OCI-LY7 (cell line): ENCODE measurements at regions not wholly inside any gene's neighbourhood (a gene's known extent, or its start where the extent isn't known, plus 50 kb on each side); places are given as distances from the start of the nearest gene placed in this dataset.

Source experiments
- CTCF ChIP-seq: fragments of 200-600 bp; sonication (generic); conservative IDR thresholded peaks from 2 replicates; pipeline ENCODE4 v1.5.1; 2014; ENCODE audit warnings: mild to moderate bottlenecking, antibody characterized with exemption, low read length, moderate library complexity, mixed read lengths
- EZH2phosphoT487 ChIP-seq: fragments of 200-600 bp; sonication (generic); IDR thresholded peaks from 2 replicates; pipeline ENCODE4 v1.6.1; 2018; ENCODE audit warnings: low read depth, borderline replicate concordance, mild to moderate bottlenecking, mixed run types, antibody characterized with exemption, low read length, moderate library complexity, mixed read lengths

GRCh38 chr2:7703543-7704144, 786.4 kb downstream of the RNF144A start:
- no peak for TF ChIP-seq CTCF
- no peak for TF ChIP-seq EZH2phosphoT487
